OCI-LY7 (cell line): ENCODE measurements at regions not wholly inside any gene's neighbourhood (a gene's known extent, or its start where the extent isn't known, plus 50 kb on each side); places are given as distances from the start of the nearest gene placed in this dataset.

ENCODE experiments used
- EZH2phosphoT487 ChIP-seq: fragments of 200-600 bp; sonication (generic); IDR thresholded peaks from 2 replicates; pipeline ENCODE4 v1.6.1; 2018; ENCODE audit warnings: low read depth, borderline replicate concordance, mild to moderate bottlenecking, mixed run types, antibody characterized with exemption, low read length, moderate library complexity, mixed read lengths
- TF ChIP-seq, protein P1 (sequence below): fragments of 200-600 bp; sonication (generic); conservative IDR thresholded peaks from 2 replicates; pipeline ENCODE4 v1.5.1; 2014; ENCODE audit warnings: mild to moderate bottlenecking, antibody characterized with exemption, low read length, moderate library complexity, mixed read lengths

DNA sequence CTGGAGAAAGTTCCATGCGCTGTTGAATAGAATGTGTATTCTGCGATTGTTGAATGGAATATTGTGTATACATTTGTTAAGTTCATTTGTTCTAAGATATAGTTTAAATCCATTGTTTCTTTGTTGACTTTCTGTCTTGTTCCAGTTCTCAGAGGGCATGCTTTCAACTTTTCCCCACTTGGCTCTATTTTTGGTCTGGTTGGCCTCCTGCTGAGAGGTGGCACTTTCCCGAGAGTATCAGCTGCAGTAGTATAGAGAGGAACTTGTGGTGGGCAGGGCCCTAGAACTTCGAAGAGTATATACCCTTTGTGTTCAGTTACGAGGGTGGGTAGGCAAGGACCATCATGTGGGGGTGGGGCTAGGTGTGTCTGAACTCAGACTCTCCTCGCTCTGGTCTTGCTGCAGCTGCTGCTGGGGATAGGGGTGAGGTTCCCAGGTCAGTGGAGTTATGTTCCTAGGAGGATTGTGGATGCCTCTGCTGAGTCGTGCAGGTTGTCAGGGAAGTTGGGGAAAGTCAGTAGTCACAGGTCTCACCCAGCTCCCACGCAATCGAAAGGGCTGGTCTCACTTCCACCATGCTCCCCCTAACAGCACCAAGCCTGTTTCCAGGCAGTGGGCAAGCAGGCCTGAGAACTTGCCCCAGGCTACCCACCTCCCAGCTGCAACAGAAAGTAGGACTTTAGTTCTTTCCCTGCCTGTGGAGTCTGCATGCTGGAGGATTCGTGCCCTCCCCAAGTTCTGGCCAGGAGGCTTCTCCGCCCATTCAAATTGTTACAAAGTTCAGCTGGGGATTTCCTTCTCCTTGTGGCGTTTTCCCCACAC is 118.9 kb upstream of the SSTR4 start:
- TF ChIP-seq, protein P1, sequence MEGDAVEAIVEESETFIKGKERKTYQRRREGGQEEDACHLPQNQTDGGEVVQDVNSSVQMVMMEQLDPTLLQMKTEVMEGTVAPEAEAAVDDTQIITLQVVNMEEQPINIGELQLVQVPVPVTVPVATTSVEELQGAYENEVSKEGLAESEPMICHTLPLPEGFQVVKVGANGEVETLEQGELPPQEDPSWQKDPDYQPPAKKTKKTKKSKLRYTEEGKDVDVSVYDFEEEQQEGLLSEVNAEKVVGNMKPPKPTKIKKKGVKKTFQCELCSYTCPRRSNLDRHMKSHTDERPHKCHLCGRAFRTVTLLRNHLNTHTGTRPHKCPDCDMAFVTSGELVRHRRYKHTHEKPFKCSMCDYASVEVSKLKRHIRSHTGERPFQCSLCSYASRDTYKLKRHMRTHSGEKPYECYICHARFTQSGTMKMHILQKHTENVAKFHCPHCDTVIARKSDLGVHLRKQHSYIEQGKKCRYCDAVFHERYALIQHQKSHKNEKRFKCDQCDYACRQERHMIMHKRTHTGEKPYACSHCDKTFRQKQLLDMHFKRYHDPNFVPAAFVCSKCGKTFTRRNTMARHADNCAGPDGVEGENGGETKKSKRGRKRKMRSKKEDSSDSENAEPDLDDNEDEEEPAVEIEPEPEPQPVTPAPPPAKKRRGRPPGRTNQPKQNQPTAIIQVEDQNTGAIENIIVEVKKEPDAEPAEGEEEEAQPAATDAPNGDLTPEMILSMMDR = no peak
- TF ChIP-seq EZH2phosphoT487 = no peak
